GM11168 (cell line): ENCODE measurements at regions not wholly inside any gene's neighbourhood (a gene's known extent, or its start where the extent isn't known, plus 50 kb on each side); places are given as distances from the start of the nearest gene placed in this dataset.

Experiments
- in situ Hi-C: fragments of 300-500 bp; cut with MboI; formaldehyde crosslinking; loops from one replicate; pipeline ENCODE4 v1.12.0; 2022; ENCODE audit warnings: low sequenced_read_pairs; ENCODE audit not compliant: unreplicated experiment

- in situ Hi-C loops = no loop called here
These were observed 682.4 kb downstream of the SLC16A7 start for GRCh38 chr12:60278209-60278608.

- in situ Hi-C loops = no loop called here
These were observed 683.4 kb downstream of the SLC16A7 start for GRCh38 chr12:60279221-60279620.

- in situ Hi-C loops = no loop called here
These were observed 685.7 kb downstream of the SLC16A7 start for GRCh38 chr12:60281522-60281921.

- in situ Hi-C loops = no loop called here
These were observed 694.7 kb downstream of the SLC16A7 start for GRCh38 chr12:60290532-60290931.

GRCh38 chr12:60308366-60308991, 712.6 kb downstream of the SLC16A7 start:
- in situ Hi-C loops = no loop called here

- in situ Hi-C loops = no loop called here
These were observed 716.1 kb downstream of the SLC16A7 start for GRCh38 chr12:60311940-60312339.

- in situ Hi-C loops = no loop called here
These were observed 721.5 kb downstream of the SLC16A7 start for GRCh38 chr12:60317361-60317760.

GRCh38 chr12:60324746-60325145, 728.9 kb downstream of the SLC16A7 start:
- in situ Hi-C loops = no loop called here

- in situ Hi-C loops = no loop called here
These were observed 737.6 kb downstream of the SLC16A7 start for GRCh38 chr12:60333461-60333860.

- in situ Hi-C loops = no loop called here
These were observed 739.9 kb downstream of the SLC16A7 start for GRCh38 chr12:60335745-60336144.

GRCh38 chr12:60337839-60338549, 742.2 kb downstream of the SLC16A7 start:
- in situ Hi-C loops = no loop called here

- in situ Hi-C loops = no loop called here
These were observed 749.6 kb downstream of the SLC16A7 start for GRCh38 chr12:60345442-60345841.

- in situ Hi-C loops = no loop called here
These were observed 753.6 kb downstream of the SLC16A7 start for GRCh38 chr12:60349232-60349978.

GRCh38 chr12:60387356-60387755, 791.5 kb downstream of the SLC16A7 start:
- in situ Hi-C loops = no loop called here

GRCh38 chr12:60391051-60391450, 795.2 kb downstream of the SLC16A7 start:
- in situ Hi-C loops = no loop called here

GRCh38 chr12:60391791-60392190, 796.0 kb downstream of the SLC16A7 start:
- in situ Hi-C loops = no loop called here

- in situ Hi-C loops = no loop called here
These were observed 797.3 kb downstream of the SLC16A7 start for GRCh38 chr12:60393093-60393492.

- in situ Hi-C loops = no loop called here
These were observed 798.8 kb downstream of the SLC16A7 start for GRCh38 chr12:60394665-60395064.

GRCh38 chr12:60398547-60398946, 802.7 kb downstream of the SLC16A7 start:
- in situ Hi-C loops = no loop called here

- in situ Hi-C loops = no loop called here
These were observed 803.2 kb downstream of the SLC16A7 start for GRCh38 chr12:60399064-60399463.

GRCh38 chr12:60402996-60403395, 807.2 kb downstream of the SLC16A7 start:
- in situ Hi-C loops = no loop called here
